ENCODE measurements at regions not wholly inside any gene's neighbourhood (a gene's known extent, or its start where the extent isn't known, plus 50 kb on each side); places are given as distances from the start of the nearest gene placed in this dataset.

DNA sequence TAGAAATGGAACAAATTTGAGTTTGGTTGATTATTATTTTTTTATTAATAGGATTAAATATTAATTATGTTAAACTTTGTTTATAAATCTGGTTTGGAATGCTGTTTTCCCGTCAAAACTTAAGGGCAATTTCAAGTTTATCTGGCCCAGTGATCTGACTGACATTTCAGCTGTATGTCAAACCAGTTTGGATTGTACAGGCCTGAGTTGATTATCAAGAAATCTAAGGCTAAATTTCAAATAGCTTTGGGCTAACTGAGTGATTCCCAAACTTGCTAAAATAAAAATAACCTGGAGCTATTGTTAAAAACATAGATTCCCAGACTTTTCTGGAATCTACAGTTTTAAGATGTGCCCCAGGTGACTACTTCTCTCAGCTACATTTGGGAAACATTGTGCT lies 65.9 kb upstream of the SPOPL start:
- Histone ChIP-seq H3K9me3 (ENCODE audit: low read depth) (no peaks in the 10 kb centered on the region), H3K27ac (no peak overlapping the region), H3K4me3 (no peak overlapping the region), H3K9me2 (replicated peaks; ENCODE audit: insufficient read depth) (no peaks in the 10 kb centered on the region), H3K79me2 (no peaks in the 10 kb centered on the region), H4K20me1 (ENCODE audit: insufficient read depth, poor library complexity, severe bottlenecking) (no peaks in the 10 kb centered on the region), H3K27me3 (no peaks in the 10 kb centered on the region), H2AFZ (no peak overlapping the region), H3K4me1 (ENCODE audit: insufficient read depth) (peaks cover 20% of the 10 kb centered on the region), H3K4me2 (no peak overlapping the region), H3K36me3 (replicated peaks; ENCODE audit: insufficient read depth, low read depth) (no peaks in the 10 kb centered on the region)
- WGBS (ENCODE audit: low lambda C conversion rate, missing lambda C conversion rate) = 35% methylated on average over 1 of the region's 1 CpG
- no peak for DNase-seq (ENCODE audit: low spot score)
- TF ChIP-seq EZH2 (IDR thresholded peaks at IDR 0.05; ENCODE audit: borderline replicate concordance) (no peak), EZH2phosphoT487 (IDR thresholded peaks at IDR 0.05; ENCODE audit: low read depth, severe bottlenecking, unreplicated experiment) (no peak)
- TF ChIP-seq, protein P1, sequence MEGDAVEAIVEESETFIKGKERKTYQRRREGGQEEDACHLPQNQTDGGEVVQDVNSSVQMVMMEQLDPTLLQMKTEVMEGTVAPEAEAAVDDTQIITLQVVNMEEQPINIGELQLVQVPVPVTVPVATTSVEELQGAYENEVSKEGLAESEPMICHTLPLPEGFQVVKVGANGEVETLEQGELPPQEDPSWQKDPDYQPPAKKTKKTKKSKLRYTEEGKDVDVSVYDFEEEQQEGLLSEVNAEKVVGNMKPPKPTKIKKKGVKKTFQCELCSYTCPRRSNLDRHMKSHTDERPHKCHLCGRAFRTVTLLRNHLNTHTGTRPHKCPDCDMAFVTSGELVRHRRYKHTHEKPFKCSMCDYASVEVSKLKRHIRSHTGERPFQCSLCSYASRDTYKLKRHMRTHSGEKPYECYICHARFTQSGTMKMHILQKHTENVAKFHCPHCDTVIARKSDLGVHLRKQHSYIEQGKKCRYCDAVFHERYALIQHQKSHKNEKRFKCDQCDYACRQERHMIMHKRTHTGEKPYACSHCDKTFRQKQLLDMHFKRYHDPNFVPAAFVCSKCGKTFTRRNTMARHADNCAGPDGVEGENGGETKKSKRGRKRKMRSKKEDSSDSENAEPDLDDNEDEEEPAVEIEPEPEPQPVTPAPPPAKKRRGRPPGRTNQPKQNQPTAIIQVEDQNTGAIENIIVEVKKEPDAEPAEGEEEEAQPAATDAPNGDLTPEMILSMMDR (IDR thresholded peaks at IDR 0.05; ENCODE audit: poor library complexity) = no peak

GRCh38 chr2:138439733-138440132 lies 61.8 kb upstream of the SPOPL start:
- no peak for DNase-seq (ENCODE audit: low spot score)
- TF ChIP-seq EZH2 (IDR thresholded peaks at IDR 0.05; ENCODE audit: borderline replicate concordance) = no peak
- TF ChIP-seq, protein P1 (IDR thresholded peaks at IDR 0.05; ENCODE audit: poor library complexity) = no peak
- TF ChIP-seq EZH2phosphoT487 (IDR thresholded peaks at IDR 0.05; ENCODE audit: low read depth, severe bottlenecking, unreplicated experiment) = no peak
- Histone ChIP-seq H4K20me1 (ENCODE audit: insufficient read depth, poor library complexity, severe bottlenecking) (no peaks in the 10 kb centered on the region), H3K27ac (no peak overlapping the region), H2AFZ (no peak overlapping the region), H3K79me2 (no peaks in the 10 kb centered on the region), H3K27me3 (no peaks in the 10 kb centered on the region), H3K9me3 (ENCODE audit: low read depth) (no peaks in the 10 kb centered on the region), H3K9me2 (replicated peaks; ENCODE audit: insufficient read depth) (no peaks in the 10 kb centered on the region), H3K4me2 (no peak overlapping the region), H3K4me1 (ENCODE audit: insufficient read depth) (peaks cover 8% of the 10 kb centered on the region), H3K4me3 (no peak overlapping the region), H3K36me3 (replicated peaks; ENCODE audit: insufficient read depth, low read depth) (no peaks in the 10 kb centered on the region)
- 93% methylated on average over 2 of the region's 2 CpGs for WGBS (ENCODE audit: low lambda C conversion rate, missing lambda C conversion rate)

DNA sequence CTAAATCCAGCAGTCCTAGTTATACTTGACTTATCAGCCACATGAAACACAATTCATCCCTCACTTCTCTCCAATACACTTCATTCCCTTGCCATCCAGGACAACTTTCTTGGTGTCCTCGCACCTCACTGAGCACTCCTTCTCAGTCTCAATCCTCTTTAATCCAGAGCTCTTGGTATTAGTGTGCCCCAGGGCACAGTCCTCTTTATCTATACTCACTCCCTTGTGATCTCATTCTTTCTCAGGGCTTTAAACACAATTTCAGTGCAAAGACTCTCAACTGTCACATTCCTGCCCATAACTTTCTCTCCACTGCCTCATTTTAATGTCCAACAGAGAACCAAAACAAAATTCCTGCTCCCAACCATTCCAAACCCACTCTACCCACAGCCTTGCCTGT lies 60.8 kb upstream of the SPOPL start:
- H3K27ac ChIP-seq = no peak overlapping the region
- H3K27me3 ChIP-seq = no peaks in the 10 kb centered on the region
- no peak for DNase-seq (ENCODE audit: low spot score)
- H3K4me3 ChIP-seq = no peak overlapping the region
- H4K20me1 ChIP-seq (ENCODE audit: insufficient read depth, poor library complexity, severe bottlenecking) = no peaks in the 10 kb centered on the region
- no peaks in the 10 kb centered on the region for H3K9me3 ChIP-seq (ENCODE audit: low read depth)
- H3K4me1 ChIP-seq (ENCODE audit: insufficient read depth) = peaks cover 4% of the 10 kb centered on the region
- no peak for TF ChIP-seq EZH2 (IDR thresholded peaks at IDR 0.05; ENCODE audit: borderline replicate concordance)
- no peak for TF ChIP-seq EZH2phosphoT487 (IDR thresholded peaks at IDR 0.05; ENCODE audit: low read depth, severe bottlenecking, unreplicated experiment)
- TF ChIP-seq, protein P1 (IDR thresholded peaks at IDR 0.05; ENCODE audit: poor library complexity) = no peak
- no peak overlapping the region for H2AFZ ChIP-seq
- no peak overlapping the region for H3K4me2 ChIP-seq
- H3K9me2 ChIP-seq (replicated peaks; ENCODE audit: insufficient read depth) = no peaks in the 10 kb centered on the region
- H3K79me2 ChIP-seq = no peaks in the 10 kb centered on the region
- WGBS (ENCODE audit: low lambda C conversion rate, missing lambda C conversion rate) = 44% methylated on average over 1 of the region's 1 CpG
- H3K36me3 ChIP-seq (replicated peaks; ENCODE audit: insufficient read depth, low read depth) = no peaks in the 10 kb centered on the region

DNA sequence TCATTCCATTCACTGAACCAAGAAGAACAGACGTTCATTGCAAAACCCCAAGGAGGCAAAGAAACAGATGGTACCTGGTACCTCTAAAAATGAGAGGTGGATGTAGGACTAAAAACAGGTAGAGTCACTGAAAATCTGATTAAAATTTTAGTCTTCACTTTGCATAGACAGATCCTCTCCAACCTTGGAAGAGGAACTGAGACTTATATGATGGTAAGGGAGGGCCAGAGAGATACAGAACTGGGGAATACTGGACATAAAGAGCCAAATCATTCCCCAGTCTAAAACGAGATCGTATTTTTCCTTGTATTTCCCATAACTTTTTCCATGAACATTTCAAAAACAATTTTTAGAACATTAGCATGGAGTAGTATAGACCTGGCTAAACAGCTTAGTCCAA lies 59.7 kb upstream of the SPOPL start:
- H3K4me2 ChIP-seq = no peak overlapping the region
- H3K27me3 ChIP-seq = no peaks in the 10 kb centered on the region
- H3K79me2 ChIP-seq = no peaks in the 10 kb centered on the region
- DNase-seq (ENCODE audit: low spot score) = no peak
- H3K36me3 ChIP-seq (replicated peaks; ENCODE audit: insufficient read depth, low read depth) = no peaks in the 10 kb centered on the region
- no peaks in the 10 kb centered on the region for H3K9me2 ChIP-seq (replicated peaks; ENCODE audit: insufficient read depth)
- TF ChIP-seq EZH2 (IDR thresholded peaks at IDR 0.05; ENCODE audit: borderline replicate concordance) (no peak), EZH2phosphoT487 (IDR thresholded peaks at IDR 0.05; ENCODE audit: low read depth, severe bottlenecking, unreplicated experiment) (no peak)
- TF ChIP-seq, protein P1 (IDR thresholded peaks at IDR 0.05; ENCODE audit: poor library complexity) = no peak
- H3K27ac ChIP-seq = no peak overlapping the region
- H3K4me3 ChIP-seq = no peak overlapping the region
- no peak overlapping the region for H2AFZ ChIP-seq
- peaks cover 4% of the 10 kb centered on the region for H3K4me1 ChIP-seq (ENCODE audit: insufficient read depth)
- no peaks in the 10 kb centered on the region for H4K20me1 ChIP-seq (ENCODE audit: insufficient read depth, poor library complexity, severe bottlenecking)
- WGBS (ENCODE audit: low lambda C conversion rate, missing lambda C conversion rate) = 90% methylated on average over 3 of the region's 3 CpGs
- no peaks in the 10 kb centered on the region for H3K9me3 ChIP-seq (ENCODE audit: low read depth)

Data from hepatocyte (in vitro differentiated cells).